Uterus (tissue), 2 donors: ENCODE measurements at regions not wholly inside any gene's neighbourhood (a gene's known extent, or its start where the extent isn't known, plus 50 kb on each side); places are given as distances from the start of the nearest gene placed in this dataset.

ENCODE experiments used
- POLR2A ChIP-seq, 2 donors: fragments of 450-650 bp; IDR thresholded peaks; one replicate each; pipeline ENCODE4 v1.6.1; 2016; ENCODE audit warnings: antibody characterized with exemption in 2 of 2, mild to moderate bottlenecking in 1 of 2, moderate library complexity in 1 of 2
- TF ChIP-seq, protein P1 (sequence below), 4 experiments: fragments of 200-600 bp in 2 of 4; fragments of 450-650 bp in 2 of 4; sonication (generic) in 2 of 4; IDR thresholded peaks; one replicate each; pipeline ENCODE4 v1.5.1; 2016 to 2019; ENCODE audit warnings: antibody characterized with exemption in 4 of 4, mild to moderate bottlenecking in 2 of 4, moderate library complexity in 1 of 4

DNA sequence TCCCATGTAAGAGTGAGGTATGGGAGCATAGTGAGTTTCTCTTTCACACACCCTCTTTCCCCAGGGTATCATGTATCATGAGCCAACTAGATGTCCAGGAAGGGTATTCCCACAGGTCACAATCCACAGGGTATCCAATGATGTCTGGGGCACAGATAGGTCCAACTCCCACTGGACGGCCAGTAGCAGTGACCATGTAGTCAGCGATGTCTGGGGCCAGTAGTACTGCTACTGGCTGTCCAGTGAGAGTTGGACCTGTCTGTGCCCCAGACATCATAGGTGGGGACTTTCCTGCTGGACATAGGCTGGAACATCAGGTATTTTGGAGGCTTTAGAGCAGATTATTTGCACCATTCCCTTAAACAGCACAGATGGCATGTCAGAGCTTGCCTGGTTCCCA is 352.6 kb upstream of the SGCD start:
- TF ChIP-seq, protein P1, sequence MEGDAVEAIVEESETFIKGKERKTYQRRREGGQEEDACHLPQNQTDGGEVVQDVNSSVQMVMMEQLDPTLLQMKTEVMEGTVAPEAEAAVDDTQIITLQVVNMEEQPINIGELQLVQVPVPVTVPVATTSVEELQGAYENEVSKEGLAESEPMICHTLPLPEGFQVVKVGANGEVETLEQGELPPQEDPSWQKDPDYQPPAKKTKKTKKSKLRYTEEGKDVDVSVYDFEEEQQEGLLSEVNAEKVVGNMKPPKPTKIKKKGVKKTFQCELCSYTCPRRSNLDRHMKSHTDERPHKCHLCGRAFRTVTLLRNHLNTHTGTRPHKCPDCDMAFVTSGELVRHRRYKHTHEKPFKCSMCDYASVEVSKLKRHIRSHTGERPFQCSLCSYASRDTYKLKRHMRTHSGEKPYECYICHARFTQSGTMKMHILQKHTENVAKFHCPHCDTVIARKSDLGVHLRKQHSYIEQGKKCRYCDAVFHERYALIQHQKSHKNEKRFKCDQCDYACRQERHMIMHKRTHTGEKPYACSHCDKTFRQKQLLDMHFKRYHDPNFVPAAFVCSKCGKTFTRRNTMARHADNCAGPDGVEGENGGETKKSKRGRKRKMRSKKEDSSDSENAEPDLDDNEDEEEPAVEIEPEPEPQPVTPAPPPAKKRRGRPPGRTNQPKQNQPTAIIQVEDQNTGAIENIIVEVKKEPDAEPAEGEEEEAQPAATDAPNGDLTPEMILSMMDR (IDR thresholded peaks at IDR 0.05): no peak
- no peak for TF ChIP-seq POLR2A (IDR thresholded peaks at IDR 0.05)
